MM.1S (cell line): ENCODE measurements at regions not wholly inside any gene's neighbourhood (a gene's known extent, or its start where the extent isn't known, plus 50 kb on each side); places are given as distances from the start of the nearest gene placed in this dataset.

Experiments used
- CTCF ChIP-seq: fragments of 300-600 bp; sonication (generic); IDR thresholded peaks from 2 replicates; pipeline ENCODE4 v1.5.1; 2016; ENCODE audit warnings: antibody characterized with exemption, low read length, mixed read lengths
- EZH2 ChIP-seq: fragments of 300-600 bp; sonication (generic); optimal IDR thresholded peaks from 2 replicates; pipeline ENCODE3; 2017; ENCODE audit warnings: low read depth, mild to moderate bottlenecking, antibody characterized with exemption, low read length, mixed read lengths

- TF ChIP-seq CTCF, result no peak
- no peak for TF ChIP-seq EZH2
These were observed 63.6 kb upstream of the NGF start for GRCh38 chr1:115401676-115402075.
